Anterior cingulate cortex (tissue), 58 donors: ENCODE measurements at regions not wholly inside any gene's neighbourhood (a gene's known extent, or its start where the extent isn't known, plus 50 kb on each side); places are given as distances from the start of the nearest gene placed in this dataset.

Experiments used
- DNase-seq, 58 donors: peaks; one replicate each; lab custom pipeline; 2025; lab: John Stamatoyannopoulos, UW

GRCh38 chr18:4870177-4870773 is 326.8 kb downstream of the AKAIN1 start:
- DNase-seq: no peak

GRCh38 chr18:4869155-4869554 is 327.9 kb downstream of the AKAIN1 start:
- DNase-seq: no peak

- DNase-seq: no peak
Observed at GRCh38 chr18:4858379-4859127, 338.5 kb downstream of the AKAIN1 start.

GRCh38 chr18:4854671-4855070 is 342.4 kb downstream of the AKAIN1 start:
- peak in 8 of 58 donors; percentile 3 to 36 (median 12) for DNase-seq

- DNase-seq: peak in 2 of 58 donors; percentile 40 to 52
Observed at GRCh38 chr18:4851301-4851976, 345.6 kb downstream of the AKAIN1 start.

- DNase-seq: peak in 1 of 58 donors; percentile 6
Observed at GRCh38 chr18:4847056-4847455, 350.0 kb downstream of the AKAIN1 start.

GRCh38 chr18:4844320-4844719 is 352.7 kb downstream of the AKAIN1 start:
- no peak for DNase-seq

- no peak for DNase-seq
Observed at GRCh38 chr18:4843771-4844170, 353.3 kb downstream of the AKAIN1 start.

GRCh38 chr18:4842751-4843150 is 354.3 kb downstream of the AKAIN1 start:
- no peak for DNase-seq

GRCh38 chr18:4842287-4842686 is 354.8 kb downstream of the AKAIN1 start:
- DNase-seq: no peak

- no peak for DNase-seq
Observed at GRCh38 chr18:4839639-4840038, 357.4 kb downstream of the AKAIN1 start.

- no peak for DNase-seq
Observed at GRCh38 chr18:4836141-4836540, 360.9 kb downstream of the AKAIN1 start.

GRCh38 chr18:4831791-4832375 is 365.2 kb downstream of the AKAIN1 start:
- DNase-seq: no peak

- no peak for DNase-seq
Observed at GRCh38 chr18:4831127-4831526, 365.9 kb downstream of the AKAIN1 start.

- DNase-seq: no peak
Observed at GRCh38 chr18:4823091-4823490, 368.0 kb upstream of the DLGAP1 start.

- peak in 1 of 58 donors; percentile 8 for DNase-seq
Observed at GRCh38 chr18:4821801-4822200, 366.7 kb upstream of the DLGAP1 start.

GRCh38 chr18:4817665-4818064 is 362.6 kb upstream of the DLGAP1 start:
- DNase-seq: no peak

GRCh38 chr18:4813708-4814107 is 358.6 kb upstream of the DLGAP1 start:
- no peak for DNase-seq

- DNase-seq: no peak
Observed at GRCh38 chr18:4808891-4809290, 353.8 kb upstream of the DLGAP1 start.

- peak in 7 of 58 donors; percentile 1 to 13 (median 3) for DNase-seq
Observed at GRCh38 chr18:4807604-4808293, 352.6 kb upstream of the DLGAP1 start.

- no peak for DNase-seq
Observed at GRCh38 chr18:4806331-4806730, 351.2 kb upstream of the DLGAP1 start.
